ENCODE measurements at regions not wholly inside any gene's neighbourhood (a gene's known extent, or its start where the extent isn't known, plus 50 kb on each side); places are given as distances from the start of the nearest gene placed in this dataset.

DNA sequence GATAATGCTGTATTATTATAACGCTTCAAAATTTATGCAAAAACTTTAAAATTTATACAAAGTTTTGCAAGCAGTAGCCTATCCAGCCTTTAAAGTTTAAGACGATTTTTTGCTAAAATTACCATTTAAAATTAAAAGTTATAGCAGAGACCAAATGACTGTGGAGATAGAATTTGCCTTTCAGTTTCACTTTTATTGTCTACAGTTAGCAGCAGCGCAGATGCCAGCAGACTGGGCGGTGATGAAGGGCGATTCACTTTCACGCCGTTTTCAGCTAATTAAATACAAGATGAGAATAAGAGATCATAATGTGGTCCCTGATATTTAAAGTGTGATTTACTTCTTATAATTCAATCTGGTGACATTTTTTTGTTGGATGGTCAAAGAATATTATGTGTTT is 1381.5 kb upstream of the ADGRL3 start:
- TF ChIP-seq, protein P1, sequence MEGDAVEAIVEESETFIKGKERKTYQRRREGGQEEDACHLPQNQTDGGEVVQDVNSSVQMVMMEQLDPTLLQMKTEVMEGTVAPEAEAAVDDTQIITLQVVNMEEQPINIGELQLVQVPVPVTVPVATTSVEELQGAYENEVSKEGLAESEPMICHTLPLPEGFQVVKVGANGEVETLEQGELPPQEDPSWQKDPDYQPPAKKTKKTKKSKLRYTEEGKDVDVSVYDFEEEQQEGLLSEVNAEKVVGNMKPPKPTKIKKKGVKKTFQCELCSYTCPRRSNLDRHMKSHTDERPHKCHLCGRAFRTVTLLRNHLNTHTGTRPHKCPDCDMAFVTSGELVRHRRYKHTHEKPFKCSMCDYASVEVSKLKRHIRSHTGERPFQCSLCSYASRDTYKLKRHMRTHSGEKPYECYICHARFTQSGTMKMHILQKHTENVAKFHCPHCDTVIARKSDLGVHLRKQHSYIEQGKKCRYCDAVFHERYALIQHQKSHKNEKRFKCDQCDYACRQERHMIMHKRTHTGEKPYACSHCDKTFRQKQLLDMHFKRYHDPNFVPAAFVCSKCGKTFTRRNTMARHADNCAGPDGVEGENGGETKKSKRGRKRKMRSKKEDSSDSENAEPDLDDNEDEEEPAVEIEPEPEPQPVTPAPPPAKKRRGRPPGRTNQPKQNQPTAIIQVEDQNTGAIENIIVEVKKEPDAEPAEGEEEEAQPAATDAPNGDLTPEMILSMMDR (IDR thresholded peaks at IDR 0.05) = no peak
- no peak for TF ChIP-seq POLR2A (IDR thresholded peaks at IDR 0.05)

Measured in tibial nerve (tissue), 3 donors.